Smooth muscle cell (in vitro differentiated cells): ENCODE measurements at regions not wholly inside any gene's neighbourhood (a gene's known extent, or its start where the extent isn't known, plus 50 kb on each side); places are given as distances from the start of the nearest gene placed in this dataset.

Experiments used
- DNase-seq: peaks from one replicate; lab custom pipeline; 2025; ENCODE audit not compliant: unreplicated experiment; lab: John Stamatoyannopoulos, UW
- H2AFZ ChIP-seq: fragments of 200-600 bp; sonication (generic); 2 replicates; pipeline ENCODE4 v1.6.0; 2016; ENCODE audit warnings: antibody characterized with exemption, low read depth, mild to moderate bottlenecking
- H3F3A ChIP-seq: fragments of 200-600 bp; sonication (generic); 2 replicates; pipeline ENCODE4 v1.6.0; 2017; ENCODE audit warnings: antibody characterized with exemption, low read depth
- H3K27ac ChIP-seq: fragments of 200-600 bp; sonication (generic); 2 replicates; pipeline ENCODE4 v1.5.1; 2016; ENCODE audit warnings: low read depth, mild to moderate bottlenecking
- H3K27me3 ChIP-seq: fragments of 200-600 bp; sonication (generic); 2 replicates; pipeline ENCODE4 v1.6.1; 2016; ENCODE audit warnings: low read depth, mild to moderate bottlenecking
- H3K36me3 ChIP-seq: fragments of 200-600 bp; sonication (generic); 2 replicates; pipeline ENCODE4 v1.5.1; 2016; ENCODE audit warnings: low read depth
- H3K4me1 ChIP-seq: fragments of 200-600 bp; sonication (generic); 2 replicates; pipeline ENCODE4 v1.5.1; 2016; ENCODE audit warnings: low read depth
- H3K4me2 ChIP-seq: fragments of 200-600 bp; sonication (generic); 2 replicates; pipeline ENCODE4 v1.6.0; 2016; ENCODE audit warnings: mild to moderate bottlenecking
- H3K4me3 ChIP-seq: fragments of 200-600 bp; sonication (generic); 2 replicates; pipeline ENCODE4 v1.5.1; 2016; ENCODE audit warnings: mild to moderate bottlenecking
- H3K79me2 ChIP-seq: fragments of 200-600 bp; sonication (generic); 2 replicates; pipeline ENCODE4 v1.6.0; 2016; ENCODE audit warnings: low read depth, mild to moderate bottlenecking
- H3K9ac ChIP-seq: fragments of 200-600 bp; sonication (generic); 2 replicates; pipeline ENCODE4 v1.6.0; 2016; ENCODE audit warnings: low read depth
- H3K9me3 ChIP-seq: fragments of 200-600 bp; sonication (generic); replicated peaks from 2 replicates; pipeline ENCODE4 v1.5.1; 2016; ENCODE audit warnings: low read depth
- H4K20me1 ChIP-seq: fragments of 200-600 bp; sonication (generic); 2 replicates; pipeline ENCODE4 v1.6.0; 2016; ENCODE audit warnings: low read depth
- CTCF ChIP-seq: fragments of 200-600 bp; sonication (generic); IDR thresholded peaks from 2 replicates; pipeline ENCODE4 v1.5.1; 2017; ENCODE audit warnings: borderline replicate concordance, mild to moderate bottlenecking, antibody characterized with exemption; ENCODE audit not compliant: insufficient read depth, poor library complexity, severe bottlenecking
- WGBS: methylation state at CpG from one replicate; pipeline ENCODE4 v1.1.7; 2016; ENCODE audit warnings: low lambda C conversion rate; 5-methylcytosine and 5-hydroxymethylcytosine counted together

GRCh38 chr5:143561219-143561618 is 157.7 kb upstream of the NR3C1 start:
- no peaks in the 10 kb centered on the region for H3K4me1 ChIP-seq
- no peak overlapping the region for H3K4me3 ChIP-seq
- no peaks in the 10 kb centered on the region for H4K20me1 ChIP-seq
- H2AFZ ChIP-seq: no peak overlapping the region
- TF ChIP-seq CTCF: no peak
- no peak overlapping the region for H3K4me2 ChIP-seq
- no peaks in the 10 kb centered on the region for H3K79me2 ChIP-seq
- no peaks in the 10 kb centered on the region for H3K36me3 ChIP-seq
- H3K27ac ChIP-seq: no peak overlapping the region
- H3K9ac ChIP-seq: no peak overlapping the region
- no peaks in the 10 kb centered on the region for H3K9me3 ChIP-seq
- 84% methylated on average over 4 of the region's 4 CpGs for WGBS
- no peak for DNase-seq
- H3F3A ChIP-seq: no peaks in the 10 kb centered on the region
- no peaks in the 10 kb centered on the region for H3K27me3 ChIP-seq

GRCh38 chr5:143560378-143560777 is 156.9 kb upstream of the NR3C1 start:
- no peak for DNase-seq
- H4K20me1 ChIP-seq: no peaks in the 10 kb centered on the region
- no peaks in the 10 kb centered on the region for H3F3A ChIP-seq
- no peaks in the 10 kb centered on the region for H3K4me1 ChIP-seq
- H3K4me3 ChIP-seq: no peak overlapping the region
- WGBS: 100% methylated on average over 1 of the region's 1 CpG
- no peak overlapping the region for H3K9ac ChIP-seq
- no peak for TF ChIP-seq CTCF
- no peaks in the 10 kb centered on the region for H3K79me2 ChIP-seq
- no peaks in the 10 kb centered on the region for H3K9me3 ChIP-seq
- H3K4me2 ChIP-seq: no peak overlapping the region
- no peaks in the 10 kb centered on the region for H3K36me3 ChIP-seq
- no peaks in the 10 kb centered on the region for H3K27me3 ChIP-seq
- H2AFZ ChIP-seq: no peak overlapping the region
- H3K27ac ChIP-seq: no peak overlapping the region

GRCh38 chr5:143559586-143560109 is 156.2 kb upstream of the NR3C1 start:
- H3K27ac ChIP-seq: no peak overlapping the region
- WGBS: 84% methylated on average over 1 of the region's 1 CpG
- no peak overlapping the region for H3K4me3 ChIP-seq
- H3F3A ChIP-seq: no peaks in the 10 kb centered on the region
- H3K9me3 ChIP-seq: no peaks in the 10 kb centered on the region
- no peaks in the 10 kb centered on the region for H3K27me3 ChIP-seq
- H3K36me3 ChIP-seq: no peaks in the 10 kb centered on the region
- H3K4me2 ChIP-seq: no peak overlapping the region
- DNase-seq: no peak
- no peaks in the 10 kb centered on the region for H3K4me1 ChIP-seq
- no peak overlapping the region for H3K9ac ChIP-seq
- no peak overlapping the region for H2AFZ ChIP-seq
- no peaks in the 10 kb centered on the region for H4K20me1 ChIP-seq
- TF ChIP-seq CTCF: no peak
- H3K79me2 ChIP-seq: no peaks in the 10 kb centered on the region

- H3K36me3 ChIP-seq: no peaks in the 10 kb centered on the region
- H3K27ac ChIP-seq: no peak overlapping the region
- H4K20me1 ChIP-seq: no peaks in the 10 kb centered on the region
- no peak overlapping the region for H3K4me2 ChIP-seq
- H3F3A ChIP-seq: no peaks in the 10 kb centered on the region
- no peak for TF ChIP-seq CTCF
- no peak overlapping the region for H2AFZ ChIP-seq
- H3K4me3 ChIP-seq: no peak overlapping the region
- no peaks in the 10 kb centered on the region for H3K79me2 ChIP-seq
- no peaks in the 10 kb centered on the region for H3K27me3 ChIP-seq
- no peaks in the 10 kb centered on the region for H3K9me3 ChIP-seq
- H3K4me1 ChIP-seq: no peaks in the 10 kb centered on the region
- no peak for DNase-seq
- H3K9ac ChIP-seq: no peak overlapping the region
- 84% methylated on average over 1 of the region's 1 CpG for WGBS
Observed at GRCh38 chr5:143558048-143558447, 154.6 kb upstream of the NR3C1 start.
